WTC11 (cell line): ENCODE measurements at regions not wholly inside any gene's neighbourhood (a gene's known extent, or its start where the extent isn't known, plus 50 kb on each side); places are given as distances from the start of the nearest gene placed in this dataset.

ENCODE experiments used
- ATAC-seq: fragments of 200-7000 bp; cut with Tn5 transposase; 2 replicates; pipeline ENCODE4 v1.10.0; 2021; ENCODE audit warnings: mild to moderate bottlenecking, moderate library complexity
- CTCF ChIA-PET: fragments of 300-600 bp; sonication (Branson Sonifier 250); formaldehyde crosslinking; loops from one replicate; lab custom pipeline; 2021; ENCODE audit warnings: antibody characterized with exemption; lab: Charles Lee
- POLR2A ChIA-PET: fragments of 350-600 bp; sonication (Branson Sonifier 250); formaldehyde crosslinking; loops from one replicate; lab custom pipeline; 2021; ENCODE audit warnings: antibody characterized with exemption; lab: Charles Lee
- DNase-seq: peaks from one replicate; pipeline ENCODE4 v3.0.0; 2021; ENCODE audit warnings: low spot score
- H3K27ac Mint-ChIP-seq: 2 replicates; pipeline ENCODE4 v1.8.0; 2021; ENCODE audit warnings: mixed read lengths
- H3K27me3 Mint-ChIP-seq: 2 replicates; pipeline ENCODE4 v1.8.0; 2021; ENCODE audit warnings: low read depth, mild to moderate bottlenecking, moderate library complexity, mixed read lengths
- H3K36me3 Mint-ChIP-seq: 2 replicates; pipeline ENCODE4 v1.8.0; 2021; ENCODE audit warnings: mixed read lengths
- H3K4me1 Mint-ChIP-seq: 2 replicates; pipeline ENCODE4 v1.8.0; 2022; ENCODE audit warnings: mixed read lengths
- H3K4me3 Mint-ChIP-seq: 2 replicates; pipeline ENCODE4 v1.8.0; 2021; ENCODE audit warnings: mild to moderate bottlenecking, moderate library complexity, mixed read lengths
- H3K9me3 Mint-ChIP-seq: 2 replicates; pipeline ENCODE4 v1.8.0; 2021; ENCODE audit warnings: mixed read lengths
- CREM ChIP-seq: sonication (generic); formaldehyde crosslinking; IDR thresholded peaks from 2 replicates; pipeline ENCODE4 v1.8.1; 2022; ENCODE audit warnings: mild to moderate bottlenecking, missing genetic modification reagents, moderate library complexity
- ETV6 ChIP-seq: sonication (generic); formaldehyde crosslinking; IDR thresholded peaks from 2 replicates; pipeline ENCODE4 v1.8.1; 2022; ENCODE audit warnings: mild to moderate bottlenecking, missing genetic modification reagents
- FOXJ3 ChIP-seq: sonication (generic); formaldehyde crosslinking; IDR thresholded peaks from 2 replicates; pipeline ENCODE4 v1.9.0; 2021; ENCODE audit warnings: missing genetic modification reagents, mild to moderate bottlenecking, borderline replicate concordance
- FOXK1 ChIP-seq: sonication (generic); formaldehyde crosslinking; IDR thresholded peaks from 2 replicates; pipeline ENCODE4 v1.8.0; 2022; ENCODE audit warnings: mild to moderate bottlenecking, moderate library complexity, missing genetic modification reagents
- IRF2 ChIP-seq: sonication (generic); formaldehyde crosslinking; IDR thresholded peaks from 2 replicates; pipeline ENCODE4 v1.8.0; 2022; ENCODE audit warnings: low read depth, missing genetic modification reagents, borderline replicate concordance
- NFATC4 ChIP-seq: fragments of 250-450 bp; sonication (Bioruptor Pico); IDR thresholded peaks from 2 replicates; pipeline ENCODE4 v1.9.0; 2021; ENCODE audit warnings: mild to moderate bottlenecking
- NR2C2 ChIP-seq: sonication (generic); formaldehyde crosslinking; IDR thresholded peaks from 2 replicates; pipeline ENCODE4 v1.8.0; 2022; ENCODE audit warnings: mild to moderate bottlenecking, missing genetic modification reagents
- PRRX2 ChIP-seq: fragments of 250-450 bp; sonication (Bioruptor Pico); IDR thresholded peaks from 2 replicates; pipeline ENCODE4 v1.8.0; 2021; ENCODE audit warnings: mild to moderate bottlenecking
- RORB ChIP-seq: fragments of 250-450 bp; sonication (Bioruptor Pico); IDR thresholded peaks from 2 replicates; pipeline ENCODE4 v1.9.0; 2021; ENCODE audit warnings: mild to moderate bottlenecking
- SMAD4 ChIP-seq: sonication (generic); formaldehyde crosslinking; IDR thresholded peaks from 2 replicates; pipeline ENCODE4 v1.8.0; 2022; ENCODE audit warnings: mild to moderate bottlenecking, missing genetic modification reagents
- TEAD1 ChIP-seq: sonication (generic); formaldehyde crosslinking; IDR thresholded peaks from 2 replicates; pipeline ENCODE4 v1.8.0; 2022; ENCODE audit warnings: mild to moderate bottlenecking, missing genetic modification reagents
- ZBTB21 ChIP-seq: sonication (generic); formaldehyde crosslinking; IDR thresholded peaks from 2 replicates; pipeline ENCODE4 v1.8.1; 2023; ENCODE audit warnings: mild to moderate bottlenecking, missing genetic modification reagents, borderline replicate concordance
- ZNF121 ChIP-seq: sonication (generic); formaldehyde crosslinking; IDR thresholded peaks from 2 replicates; pipeline ENCODE4 v1.8.0; 2023; ENCODE audit warnings: missing genetic modification reagents
- ZNF219 ChIP-seq: sonication (generic); formaldehyde crosslinking; IDR thresholded peaks from 2 replicates; pipeline ENCODE4 v1.8.0; 2023; ENCODE audit warnings: missing genetic modification reagents, mild to moderate bottlenecking, borderline replicate concordance
- ZNF263 ChIP-seq: sonication (generic); formaldehyde crosslinking; IDR thresholded peaks from 2 replicates; pipeline ENCODE4 v1.8.1; 2022; ENCODE audit warnings: low read depth, mild to moderate bottlenecking, moderate library complexity, missing genetic modification reagents
- ZNF317 ChIP-seq: sonication (generic); formaldehyde crosslinking; IDR thresholded peaks from 2 replicates; pipeline ENCODE4 v1.8.1; 2023; ENCODE audit warnings: low read depth, mild to moderate bottlenecking, moderate library complexity, missing genetic modification reagents, borderline replicate concordance
- ZNF423 ChIP-seq: fragments of 250-450 bp; sonication (Bioruptor Pico); IDR thresholded peaks from 2 replicates; pipeline ENCODE4 v2.1.2; 2022; ENCODE audit warnings: mild to moderate bottlenecking, moderate library complexity
- TF ChIP-seq, protein P1 (sequence below): fragments of 250-450 bp; sonication (Bioruptor Pico); IDR thresholded peaks from 2 replicates; pipeline ENCODE4 v2.1.2; 2022; ENCODE audit warnings: mild to moderate bottlenecking, moderate library complexity
- TF ChIP-seq, protein P2 (sequence below): sonication (generic); formaldehyde crosslinking; IDR thresholded peaks from 2 replicates; pipeline ENCODE4 v1.8.1; 2023; ENCODE audit warnings: mild to moderate bottlenecking, missing genetic modification reagents
- TF ChIP-seq, protein P3 (sequence below): sonication (generic); formaldehyde crosslinking; conservative IDR thresholded peaks from 2 replicates; pipeline ENCODE4 v1.8.1; 2023; ENCODE audit warnings: mild to moderate bottlenecking, low read depth, missing genetic modification reagents, moderate library complexity
- TF ChIP-seq, protein P4 (sequence below): sonication (generic); formaldehyde crosslinking; IDR thresholded peaks from 2 replicates; pipeline ENCODE4 v1.8.1; 2022; ENCODE audit warnings: low read depth, missing genetic modification reagents, borderline replicate concordance
- TF ChIP-seq, protein P5 (sequence below): sonication (generic); formaldehyde crosslinking; IDR thresholded peaks from 2 replicates; pipeline ENCODE4 v1.8.0; 2022; ENCODE audit warnings: mild to moderate bottlenecking, missing genetic modification reagents
- TF ChIP-seq, protein P6 (sequence below): sonication (generic); formaldehyde crosslinking; IDR thresholded peaks from 2 replicates; pipeline ENCODE4 v1.8.0; 2023; ENCODE audit warnings: missing genetic modification reagents, mild to moderate bottlenecking, borderline replicate concordance

DNA sequence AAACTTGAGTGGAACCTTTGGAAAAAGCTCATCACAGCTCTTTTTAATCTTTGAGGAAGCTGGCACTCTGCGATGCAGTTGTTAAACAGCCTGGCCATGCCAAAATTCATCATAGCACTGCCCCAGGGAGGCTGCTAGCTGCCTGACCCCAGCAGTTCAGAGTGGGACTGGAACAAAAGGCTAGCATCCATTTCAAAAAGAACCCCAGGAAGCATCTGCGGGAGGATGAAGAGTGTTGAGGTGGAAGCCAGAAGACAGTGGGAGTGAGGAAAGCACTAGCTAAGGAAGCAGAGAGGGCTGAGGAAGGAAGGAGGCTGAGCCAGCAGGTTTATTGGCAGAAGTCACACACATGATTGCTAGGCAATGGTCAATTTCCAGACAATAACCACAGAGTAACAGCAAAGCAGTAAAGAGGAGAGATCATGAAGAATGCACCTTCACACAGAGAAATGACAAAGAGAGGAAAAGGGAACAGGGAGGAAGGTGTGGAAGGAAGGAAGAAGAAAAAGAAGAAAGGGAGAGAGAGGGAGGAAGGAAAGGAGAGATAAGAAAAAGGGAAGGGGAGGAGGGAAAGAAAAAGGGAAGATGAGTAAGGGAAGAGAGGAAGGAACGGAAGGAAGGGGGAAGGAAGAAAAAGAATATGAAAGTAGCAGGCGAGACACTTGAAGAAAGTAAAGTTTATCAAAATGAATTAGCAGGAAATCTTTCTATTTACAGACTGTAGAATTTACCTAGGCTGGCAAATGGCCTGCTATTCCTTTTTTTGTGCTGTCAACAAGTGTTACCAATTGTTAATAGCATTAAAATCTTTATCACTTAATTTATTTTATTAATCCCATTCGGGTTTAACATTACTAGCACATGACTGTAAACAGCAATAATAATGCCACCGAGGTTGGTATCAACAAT lies 270.0 kb upstream of the PSMD7 start:
- Mint-ChIP-seq H3K4me3 (0 out of 2 replicates have a peak overlapping the region, but pooled peaks have one; percentile 6), H3K4me1 (peaks cover 77% of the 10 kb centered on the region), H3K27me3 (peaks cover 13% of the 10 kb centered on the region), H3K9me3 (no peaks in the 10 kb centered on the region; the same call in 1 of the 2 replicates), H3K36me3 (no peaks in the 10 kb centered on the region), H3K27ac (peak overlapping the region; percentile 79)
- DNase-seq (peak; percentile 36), ATAC-seq (peak; percentile 95)
- POLR2A ChIA-PET: interaction anchor here (0.5 kb wide), 2 partner anchors 332 to 420 kb away, joined by 3 read pairs; no protein-coding TSS in a partner anchor
- CTCF ChIA-PET: interaction anchor here (0.5 to 3.4 kb wide), 3 partner anchors 8 to 966 kb away, joined by 4 to 23 read pairs (median 4); no protein-coding TSS in a partner anchor
- TF ChIP-seq, protein P1, sequence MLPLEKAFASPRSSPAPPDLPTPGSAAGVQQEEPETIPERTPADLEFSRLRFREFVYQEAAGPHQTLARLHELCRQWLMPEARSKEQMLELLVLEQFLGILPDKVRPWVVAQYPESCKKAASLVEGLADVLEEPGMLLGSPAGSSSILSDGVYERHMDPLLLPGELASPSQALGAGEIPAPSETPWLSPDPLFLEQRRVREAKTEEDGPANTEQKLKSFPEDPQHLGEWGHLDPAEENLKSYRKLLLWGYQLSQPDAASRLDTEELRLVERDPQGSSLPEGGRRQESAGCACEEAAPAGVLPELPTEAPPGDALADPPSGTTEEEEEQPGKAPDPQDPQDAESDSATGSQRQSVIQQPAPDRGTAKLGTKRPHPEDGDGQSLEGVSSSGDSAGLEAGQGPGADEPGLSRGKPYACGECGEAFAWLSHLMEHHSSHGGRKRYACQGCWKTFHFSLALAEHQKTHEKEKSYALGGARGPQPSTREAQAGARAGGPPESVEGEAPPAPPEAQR (CRISPR knock-in tag): 0 out of 2 replicates have a peak, but pooled peaks have one; percentile 43
- TF ChIP-seq, protein P2, sequence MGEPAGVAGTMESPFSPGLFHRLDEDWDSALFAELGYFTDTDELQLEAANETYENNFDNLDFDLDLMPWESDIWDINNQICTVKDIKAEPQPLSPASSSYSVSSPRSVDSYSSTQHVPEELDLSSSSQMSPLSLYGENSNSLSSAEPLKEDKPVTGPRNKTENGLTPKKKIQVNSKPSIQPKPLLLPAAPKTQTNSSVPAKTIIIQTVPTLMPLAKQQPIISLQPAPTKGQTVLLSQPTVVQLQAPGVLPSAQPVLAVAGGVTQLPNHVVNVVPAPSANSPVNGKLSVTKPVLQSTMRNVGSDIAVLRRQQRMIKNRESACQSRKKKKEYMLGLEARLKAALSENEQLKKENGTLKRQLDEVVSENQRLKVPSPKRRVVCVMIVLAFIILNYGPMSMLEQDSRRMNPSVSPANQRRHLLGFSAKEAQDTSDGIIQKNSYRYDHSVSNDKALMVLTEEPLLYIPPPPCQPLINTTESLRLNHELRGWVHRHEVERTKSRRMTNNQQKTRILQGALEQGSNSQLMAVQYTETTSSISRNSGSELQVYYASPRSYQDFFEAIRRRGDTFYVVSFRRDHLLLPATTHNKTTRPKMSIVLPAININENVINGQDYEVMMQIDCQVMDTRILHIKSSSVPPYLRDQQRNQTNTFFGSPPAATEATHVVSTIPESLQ (CRISPR knock-in tag): no peak
- TF ChIP-seq ETV6 (peak; percentile 92), SMAD4 (CRISPR knock-in tag) (no peak), ZNF263 (CRISPR knock-in tag) (no peak), ZNF219 (no peak), ZNF317 (CRISPR knock-in tag) (no peak), ZNF121 (CRISPR knock-in tag) (no peak), ZBTB21 (CRISPR knock-in tag) (no peak), TEAD1 (CRISPR knock-in tag) (no peak), RORB (CRISPR knock-in tag) (no peak), NR2C2 (CRISPR knock-in tag) (no peak), ZNF423 (CRISPR knock-in tag) (peak; percentile 78), NFATC4 (CRISPR knock-in tag) (no peak), IRF2 (CRISPR knock-in tag) (no peak), CREM (no peak), PRRX2 (no peak), FOXJ3 (CRISPR knock-in tag) (no peak), FOXK1 (no peak)
- TF ChIP-seq, protein P3, sequence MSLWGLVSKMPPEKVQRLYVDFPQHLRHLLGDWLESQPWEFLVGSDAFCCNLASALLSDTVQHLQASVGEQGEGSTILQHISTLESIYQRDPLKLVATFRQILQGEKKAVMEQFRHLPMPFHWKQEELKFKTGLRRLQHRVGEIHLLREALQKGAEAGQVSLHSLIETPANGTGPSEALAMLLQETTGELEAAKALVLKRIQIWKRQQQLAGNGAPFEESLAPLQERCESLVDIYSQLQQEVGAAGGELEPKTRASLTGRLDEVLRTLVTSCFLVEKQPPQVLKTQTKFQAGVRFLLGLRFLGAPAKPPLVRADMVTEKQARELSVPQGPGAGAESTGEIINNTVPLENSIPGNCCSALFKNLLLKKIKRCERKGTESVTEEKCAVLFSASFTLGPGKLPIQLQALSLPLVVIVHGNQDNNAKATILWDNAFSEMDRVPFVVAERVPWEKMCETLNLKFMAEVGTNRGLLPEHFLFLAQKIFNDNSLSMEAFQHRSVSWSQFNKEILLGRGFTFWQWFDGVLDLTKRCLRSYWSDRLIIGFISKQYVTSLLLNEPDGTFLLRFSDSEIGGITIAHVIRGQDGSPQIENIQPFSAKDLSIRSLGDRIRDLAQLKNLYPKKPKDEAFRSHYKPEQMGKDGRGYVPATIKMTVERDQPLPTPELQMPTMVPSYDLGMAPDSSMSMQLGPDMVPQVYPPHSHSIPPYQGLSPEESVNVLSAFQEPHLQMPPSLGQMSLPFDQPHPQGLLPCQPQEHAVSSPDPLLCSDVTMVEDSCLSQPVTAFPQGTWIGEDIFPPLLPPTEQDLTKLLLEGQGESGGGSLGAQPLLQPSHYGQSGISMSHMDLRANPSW (CRISPR knock-in tag): no peak
- TF ChIP-seq, protein P4, sequence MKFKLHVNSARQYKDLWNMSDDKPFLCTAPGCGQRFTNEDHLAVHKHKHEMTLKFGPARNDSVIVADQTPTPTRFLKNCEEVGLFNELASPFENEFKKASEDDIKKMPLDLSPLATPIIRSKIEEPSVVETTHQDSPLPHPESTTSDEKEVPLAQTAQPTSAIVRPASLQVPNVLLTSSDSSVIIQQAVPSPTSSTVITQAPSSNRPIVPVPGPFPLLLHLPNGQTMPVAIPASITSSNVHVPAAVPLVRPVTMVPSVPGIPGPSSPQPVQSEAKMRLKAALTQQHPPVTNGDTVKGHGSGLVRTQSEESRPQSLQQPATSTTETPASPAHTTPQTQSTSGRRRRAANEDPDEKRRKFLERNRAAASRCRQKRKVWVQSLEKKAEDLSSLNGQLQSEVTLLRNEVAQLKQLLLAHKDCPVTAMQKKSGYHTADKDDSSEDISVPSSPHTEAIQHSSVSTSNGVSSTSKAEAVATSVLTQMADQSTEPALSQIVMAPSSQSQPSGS (CRISPR knock-in tag): no peak
- TF ChIP-seq, protein P5, sequence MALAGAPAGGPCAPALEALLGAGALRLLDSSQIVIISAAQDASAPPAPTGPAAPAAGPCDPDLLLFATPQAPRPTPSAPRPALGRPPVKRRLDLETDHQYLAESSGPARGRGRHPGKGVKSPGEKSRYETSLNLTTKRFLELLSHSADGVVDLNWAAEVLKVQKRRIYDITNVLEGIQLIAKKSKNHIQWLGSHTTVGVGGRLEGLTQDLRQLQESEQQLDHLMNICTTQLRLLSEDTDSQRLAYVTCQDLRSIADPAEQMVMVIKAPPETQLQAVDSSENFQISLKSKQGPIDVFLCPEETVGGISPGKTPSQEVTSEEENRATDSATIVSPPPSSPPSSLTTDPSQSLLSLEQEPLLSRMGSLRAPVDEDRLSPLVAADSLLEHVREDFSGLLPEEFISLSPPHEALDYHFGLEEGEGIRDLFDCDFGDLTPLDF (CRISPR knock-in tag): no peak
- TF ChIP-seq, protein P6, sequence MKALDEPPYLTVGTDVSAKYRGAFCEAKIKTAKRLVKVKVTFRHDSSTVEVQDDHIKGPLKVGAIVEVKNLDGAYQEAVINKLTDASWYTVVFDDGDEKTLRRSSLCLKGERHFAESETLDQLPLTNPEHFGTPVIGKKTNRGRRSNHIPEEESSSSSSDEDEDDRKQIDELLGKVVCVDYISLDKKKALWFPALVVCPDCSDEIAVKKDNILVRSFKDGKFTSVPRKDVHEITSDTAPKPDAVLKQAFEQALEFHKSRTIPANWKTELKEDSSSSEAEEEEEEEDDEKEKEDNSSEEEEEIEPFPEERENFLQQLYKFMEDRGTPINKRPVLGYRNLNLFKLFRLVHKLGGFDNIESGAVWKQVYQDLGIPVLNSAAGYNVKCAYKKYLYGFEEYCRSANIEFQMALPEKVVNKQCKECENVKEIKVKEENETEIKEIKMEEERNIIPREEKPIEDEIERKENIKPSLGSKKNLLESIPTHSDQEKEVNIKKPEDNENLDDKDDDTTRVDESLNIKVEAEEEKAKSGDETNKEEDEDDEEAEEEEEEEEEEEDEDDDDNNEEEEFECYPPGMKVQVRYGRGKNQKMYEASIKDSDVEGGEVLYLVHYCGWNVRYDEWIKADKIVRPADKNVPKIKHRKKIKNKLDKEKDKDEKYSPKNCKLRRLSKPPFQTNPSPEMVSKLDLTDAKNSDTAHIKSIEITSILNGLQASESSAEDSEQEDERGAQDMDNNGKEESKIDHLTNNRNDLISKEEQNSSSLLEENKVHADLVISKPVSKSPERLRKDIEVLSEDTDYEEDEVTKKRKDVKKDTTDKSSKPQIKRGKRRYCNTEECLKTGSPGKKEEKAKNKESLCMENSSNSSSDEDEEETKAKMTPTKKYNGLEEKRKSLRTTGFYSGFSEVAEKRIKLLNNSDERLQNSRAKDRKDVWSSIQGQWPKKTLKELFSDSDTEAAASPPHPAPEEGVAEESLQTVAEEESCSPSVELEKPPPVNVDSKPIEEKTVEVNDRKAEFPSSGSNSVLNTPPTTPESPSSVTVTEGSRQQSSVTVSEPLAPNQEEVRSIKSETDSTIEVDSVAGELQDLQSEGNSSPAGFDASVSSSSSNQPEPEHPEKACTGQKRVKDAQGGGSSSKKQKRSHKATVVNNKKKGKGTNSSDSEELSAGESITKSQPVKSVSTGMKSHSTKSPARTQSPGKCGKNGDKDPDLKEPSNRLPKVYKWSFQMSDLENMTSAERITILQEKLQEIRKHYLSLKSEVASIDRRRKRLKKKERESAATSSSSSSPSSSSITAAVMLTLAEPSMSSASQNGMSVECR: no peak
